T-cell (primary cell): ENCODE measurements at regions not wholly inside any gene's neighbourhood (a gene's known extent, or its start where the extent isn't known, plus 50 kb on each side); places are given as distances from the start of the nearest gene placed in this dataset.

Experiments used
- ATAC-seq, 4 experiments: fragments of 200-7000 bp in 3 of 4; fragments of 150-1000 bp in 1 of 4; cut with Tn5 transposase; replicated peaks in 1 of 4; 1 replicate in 3 of 4; 2 replicates in 1 of 4; pipeline ENCODE4 v1.10.0; 2021; ENCODE audit warnings: moderate library complexity in 3 of 4, mild to moderate bottlenecking in 2 of 4, moderate number of reproducible peaks in 1 of 4
- CTCF ChIA-PET, 2 donors: fragments of 300-600 bp; sonication (Branson Sonifier 250); formaldehyde crosslinking; loops; one replicate each; lab custom pipeline; 2022; ENCODE audit warnings: antibody characterized with exemption in 2 of 2; lab: Charles Lee
- POLR2A ChIA-PET, 2 donors: fragments of 300-600 bp; sonication (Branson Sonifier 250); formaldehyde crosslinking; loops; one replicate each; lab custom pipeline; 2022; ENCODE audit warnings: antibody characterized with exemption in 2 of 2; lab: Charles Lee
- DNase-seq, 35 experiments: peaks; one replicate each; pipeline versions ENCODE4 v3.0.0 to v3.0.0-alpha.2; 2013 to 2023
- H3K27ac ChIP-seq: one replicate; pipeline ENCODE4 v1.5.1; 2013; ENCODE audit warnings: low read length
- H3K27me3 ChIP-seq, 2 experiments: replicated peaks in 1 of 2; 1 replicate in 1 of 2; 2 replicates in 1 of 2; pipeline versions ENCODE4 v1.6.1 to v1.7.0; 2013; ENCODE audit warnings: low read length in 1 of 2, mixed read lengths in 1 of 2; ENCODE audit not compliant: control insufficient read depth in 2 of 2, insufficient read depth in 2 of 2; ENCODE audit errors: extremely low read depth in 1 of 2
- H3K36me3 ChIP-seq, 2 donors: 1 replicate in 1 of 2; 2 replicates in 1 of 2; pipeline versions ENCODE4 v1.6.1 to v1.7.0; 2013; ENCODE audit warnings: low read length in 1 of 2; ENCODE audit not compliant: control insufficient read depth in 2 of 2, insufficient read depth in 1 of 2; ENCODE audit errors: extremely low read depth in 1 of 2
- H3K4me1 ChIP-seq, 2 experiments: 1 replicate in 1 of 2; 2 replicates in 1 of 2; pipeline versions ENCODE4 v1.6.1 to v1.7.0; 2013; ENCODE audit warnings: low read length in 2 of 2, mixed read lengths in 1 of 2; ENCODE audit not compliant: insufficient read depth in 2 of 2, control insufficient read depth in 1 of 2; ENCODE audit errors: extremely low read depth in 1 of 2
- H3K4me3 ChIP-seq, 2 donors: 1 replicate in 1 of 2; 2 replicates in 1 of 2; pipeline versions ENCODE4 v1.5.1 to v1.7.0; 2013; ENCODE audit warnings: mild to moderate bottlenecking in 2 of 2, low read length in 1 of 2, moderate library complexity in 1 of 2; ENCODE audit not compliant: control insufficient read depth in 1 of 2; ENCODE audit errors: extremely low read depth in 1 of 2
- H3K9me3 ChIP-seq: 2 replicates; pipeline ENCODE4 v1.7.0; 2013
- H3K27ac Mint-ChIP-seq, 2 donors: one replicate each; pipeline ENCODE4 v1.8.0; 2020 to 2021; ENCODE audit warnings: mild to moderate bottlenecking in 2 of 2, mixed read lengths in 2 of 2
- H3K27me3 Mint-ChIP-seq, 2 donors: one replicate each; pipeline ENCODE4 v1.8.0; 2021 to 2022; ENCODE audit warnings: mixed read lengths in 2 of 2
- H3K36me3 Mint-ChIP-seq: one replicate; pipeline ENCODE4 v1.8.0; 2021; ENCODE audit warnings: mixed read lengths
- H3K4me1 Mint-ChIP-seq, 3 donors: one replicate each; pipeline ENCODE4 v1.8.0; 2020 to 2022; ENCODE audit warnings: mixed read lengths in 3 of 3, mild to moderate bottlenecking in 1 of 3
- H3K4me3 Mint-ChIP-seq, 3 donors: one replicate each; pipeline ENCODE4 v1.8.0; 2020 to 2022; ENCODE audit warnings: mild to moderate bottlenecking in 3 of 3, mixed read lengths in 3 of 3, moderate library complexity in 3 of 3
- H3K9me3 Mint-ChIP-seq, 3 donors: one replicate each; pipeline ENCODE4 v1.8.0; 2020 to 2022; ENCODE audit warnings: mixed read lengths in 3 of 3
- WGBS: methylation state at CpG from one replicate; pipeline ENCODE4 v1.1.5; 2013; ENCODE audit warnings: missing lambda C conversion rate; ENCODE audit not compliant: insufficient coverage; 5-methylcytosine and 5-hydroxymethylcytosine counted together

DNA sequence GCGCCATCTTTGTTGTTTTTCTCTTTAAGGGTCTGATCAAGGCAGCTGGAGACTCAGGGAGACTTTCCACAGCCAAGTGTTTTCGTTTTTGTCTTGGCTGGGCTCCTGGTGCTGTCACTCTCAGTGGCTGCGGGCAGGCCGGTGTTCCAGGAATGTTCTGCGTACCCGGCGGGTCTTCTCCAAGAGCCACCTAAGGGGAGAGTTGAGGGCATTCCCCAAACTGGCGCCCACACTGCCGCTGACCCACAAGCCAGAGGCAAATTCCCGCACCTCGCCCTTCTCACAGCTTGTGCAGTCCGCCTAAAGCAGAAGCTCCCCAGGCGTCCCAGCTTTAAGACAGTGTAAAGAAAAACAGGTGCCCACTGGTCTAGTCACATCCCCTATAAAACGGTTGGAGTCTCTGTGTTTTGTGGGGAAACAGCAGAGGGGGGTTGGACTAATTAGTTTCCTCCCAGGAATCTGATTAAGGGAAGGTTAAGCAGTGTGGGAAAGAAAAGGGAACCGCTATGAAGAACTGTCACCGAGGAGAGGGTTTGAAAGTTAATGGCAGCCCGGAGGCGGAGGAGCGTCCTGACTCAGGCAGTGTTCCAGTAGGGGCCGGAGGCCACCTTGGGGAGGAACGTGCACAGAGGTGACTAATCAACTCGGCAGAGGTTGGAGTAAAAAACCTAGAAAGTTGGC, 224.5 kb downstream of the SLC4A3 start:
- no peaks in the 10 kb centered on the region for H3K36me3 ChIP-seq
- POLR2A ChIA-PET: no interaction called here
- DNase-seq (no peak), ATAC-seq (no peak)
- Mint-ChIP-seq H3K9me3 (peaks cover 0 to 2% (median 0%) of the 10 kb centered on the region in 3 donors), H3K27me3 (peaks cover 16 to 21% of the 10 kb centered on the region in 2 donors), H3K4me3 (no peak overlapping the region), H3K4me1 (no peaks in the 10 kb centered on the region), H3K36me3 (no peaks in the 10 kb centered on the region), H3K27ac (no peak overlapping the region)
- H3K27ac ChIP-seq: no peak overlapping the region
- H3K27me3 ChIP-seq: peaks cover 0 to 7% of the 10 kb centered on the region in 2 experiments
- no peaks in the 10 kb centered on the region for H3K4me1 ChIP-seq
- CTCF ChIA-PET: interaction anchor here in 1 of 2 donors (0.6 kb wide), 1 partner anchor 19 kb away, joined by 3 read pairs; no protein-coding TSS in a partner anchor
- no peak overlapping the region for H3K4me3 ChIP-seq
- 49% methylated on average over 19 of the region's 22 CpGs for WGBS
- no peaks in the 10 kb centered on the region for H3K9me3 ChIP-seq

DNA sequence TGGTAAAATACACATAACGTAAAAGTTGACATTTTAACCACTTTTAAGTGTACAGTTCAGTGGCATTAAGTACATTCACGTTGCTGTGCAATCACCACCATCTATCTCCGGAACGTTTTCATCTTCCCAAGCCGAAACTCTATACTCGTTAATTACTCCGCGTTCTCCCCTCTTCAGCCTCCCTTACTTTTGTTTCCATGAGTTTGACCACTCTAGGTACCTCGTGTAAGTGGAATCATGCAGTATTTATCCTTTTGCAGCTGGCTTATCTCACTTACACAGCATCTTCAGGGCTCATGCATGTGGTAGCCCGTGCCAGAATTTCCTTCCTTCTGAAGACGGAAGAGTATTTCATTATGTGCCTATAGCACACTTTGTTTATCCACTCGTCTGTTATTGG, 225.2 kb downstream of the SLC4A3 start:
- no peaks in the 10 kb centered on the region for H3K4me1 ChIP-seq
- Mint-ChIP-seq H3K4me3 (no peak overlapping the region), H3K27me3 (peaks cover 16 to 21% of the 10 kb centered on the region in 2 donors), H3K9me3 (no peaks in the 10 kb centered on the region), H3K4me1 (no peaks in the 10 kb centered on the region), H3K36me3 (no peaks in the 10 kb centered on the region), H3K27ac (no peak overlapping the region)
- WGBS: 83% methylated on average over 3 of the region's 12 CpGs
- ChIA-PET POLR2A (no interaction called here), CTCF (no interaction called here)
- DNase-seq (no peak), ATAC-seq (no peak)
- H3K27me3 ChIP-seq: peaks cover 0 to 7% of the 10 kb centered on the region in 2 experiments
- no peak overlapping the region for H3K27ac ChIP-seq
- H3K36me3 ChIP-seq: no peaks in the 10 kb centered on the region
- H3K9me3 ChIP-seq: no peaks in the 10 kb centered on the region
- H3K4me3 ChIP-seq: no peak overlapping the region

DNA sequence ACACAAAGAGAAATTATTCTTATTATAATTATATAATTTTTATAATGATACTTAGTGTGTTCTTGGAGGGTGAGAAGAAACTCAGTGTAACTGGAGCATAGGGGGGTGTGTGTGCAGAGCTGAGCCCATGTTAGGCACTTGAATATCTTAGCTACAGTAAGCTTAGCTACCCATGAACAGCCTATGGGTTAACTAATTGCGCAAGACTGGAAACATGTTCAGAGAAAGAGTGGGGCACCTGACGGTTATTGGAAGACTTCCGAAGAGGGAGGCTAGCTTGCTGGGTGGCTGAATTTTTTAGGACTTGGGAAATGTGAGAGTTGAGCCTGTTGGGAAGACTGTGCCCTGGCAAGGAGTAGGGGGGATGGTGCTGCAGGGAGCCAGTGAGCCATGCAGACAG, 229.2 kb downstream of the SLC4A3 start:
- ChIA-PET CTCF (no interaction called here), POLR2A (no interaction called here)
- H3K27me3 Mint-ChIP-seq: peaks cover 11 to 19% of the 10 kb centered on the region in 2 donors
- ATAC-seq: no peak
- H3K4me1 ChIP-seq: no peaks in the 10 kb centered on the region
- H3K4me3 ChIP-seq: no peak overlapping the region
- no peaks in the 10 kb centered on the region for H3K36me3 ChIP-seq
- H3K27me3 ChIP-seq: peaks cover 0 to 3% of the 10 kb centered on the region in 2 experiments
- no peaks in the 10 kb centered on the region for H3K9me3 Mint-ChIP-seq
- H3K36me3 Mint-ChIP-seq: no peaks in the 10 kb centered on the region
- no peaks in the 10 kb centered on the region for H3K9me3 ChIP-seq
- H3K27ac Mint-ChIP-seq: no peak overlapping the region
- DNase-seq: no peak
- no peaks in the 10 kb centered on the region for H3K4me1 Mint-ChIP-seq
- 65% methylated on average over 3 of the region's 3 CpGs for WGBS
- H3K27ac ChIP-seq: no peak overlapping the region
- no peak overlapping the region for H3K4me3 Mint-ChIP-seq

DNA sequence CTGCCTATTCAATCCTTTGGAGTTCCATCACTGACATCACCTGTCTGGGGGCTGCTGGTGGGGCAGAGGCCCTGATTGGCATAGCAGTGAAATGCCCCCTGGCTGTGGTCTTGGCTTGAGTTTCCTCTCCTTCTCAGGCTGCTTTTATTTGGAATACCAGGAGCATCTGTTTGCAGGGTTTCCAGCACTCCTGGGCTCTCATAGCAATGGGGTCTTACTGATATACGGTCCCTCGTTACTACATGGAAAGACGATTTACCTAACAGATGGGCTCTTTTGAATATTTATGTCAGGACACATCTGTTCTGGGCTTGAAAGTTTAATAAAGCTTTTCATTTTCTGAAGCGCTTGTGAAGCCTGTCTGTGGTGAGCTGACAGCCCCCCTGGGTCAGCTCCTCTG, 230.3 kb downstream of the SLC4A3 start:
- Histone ChIP-seq H3K9me3 (no peaks in the 10 kb centered on the region), H3K36me3 (no peaks in the 10 kb centered on the region), H3K4me1 (no peaks in the 10 kb centered on the region), H3K27ac (no peak overlapping the region), H3K27me3 (peaks cover 0 to 3% of the 10 kb centered on the region in 2 experiments), H3K4me3 (no peak overlapping the region)
- Mint-ChIP-seq H3K36me3 (no peaks in the 10 kb centered on the region), H3K4me1 (no peaks in the 10 kb centered on the region), H3K27me3 (peaks cover 11 to 19% of the 10 kb centered on the region in 2 donors), H3K9me3 (no peaks in the 10 kb centered on the region), H3K27ac (no peak overlapping the region), H3K4me3 (no peak overlapping the region)
- no peak for DNase-seq
- no peak for ATAC-seq
- no CpG with 5 or more reads among the region's 4 CpGs for WGBS
- ChIA-PET CTCF (no interaction called here), POLR2A (no interaction called here)

DNA sequence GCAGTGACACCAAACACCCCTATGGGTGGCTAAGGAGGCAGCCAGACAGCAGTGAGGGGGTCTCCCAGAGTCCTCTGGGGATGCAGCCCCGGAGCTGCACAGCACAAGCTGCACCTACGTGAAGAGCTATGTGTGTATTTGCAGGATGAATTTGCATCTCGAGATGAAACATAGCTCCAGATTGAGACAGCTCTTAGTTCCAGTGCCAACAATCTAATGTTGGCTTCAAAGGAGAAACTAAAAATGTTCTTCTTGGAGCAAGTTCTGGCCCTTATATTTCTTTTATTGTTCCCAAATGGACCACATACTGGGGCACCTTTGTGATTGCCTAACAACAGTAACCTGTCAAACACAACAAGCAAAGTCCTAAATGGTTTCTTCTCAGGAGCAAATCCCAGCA, 233.9 kb downstream of the SLC4A3 start:
- H3K4me1 ChIP-seq: no peaks in the 10 kb centered on the region
- ATAC-seq (no peak), DNase-seq (no peak)
- no peaks in the 10 kb centered on the region for H3K4me1 Mint-ChIP-seq
- H3K36me3 Mint-ChIP-seq: no peaks in the 10 kb centered on the region
- H3K27me3 Mint-ChIP-seq: peaks cover 2 to 3% of the 10 kb centered on the region in 2 donors
- CTCF ChIA-PET: no interaction called here
- 90% methylated on average over 2 of the region's 3 CpGs for WGBS
- no peak overlapping the region for H3K4me3 ChIP-seq
- peaks cover 0 to 3% (median 0%) of the 10 kb centered on the region in 3 donors for H3K9me3 Mint-ChIP-seq
- H3K9me3 ChIP-seq: no peaks in the 10 kb centered on the region
- H3K27ac ChIP-seq: no peak overlapping the region
- H3K27me3 ChIP-seq: no peaks in the 10 kb centered on the region
- H3K36me3 ChIP-seq: no peaks in the 10 kb centered on the region
- POLR2A ChIA-PET: no interaction called here
- H3K27ac Mint-ChIP-seq: no peak overlapping the region
- H3K4me3 Mint-ChIP-seq: no peak overlapping the region

DNA sequence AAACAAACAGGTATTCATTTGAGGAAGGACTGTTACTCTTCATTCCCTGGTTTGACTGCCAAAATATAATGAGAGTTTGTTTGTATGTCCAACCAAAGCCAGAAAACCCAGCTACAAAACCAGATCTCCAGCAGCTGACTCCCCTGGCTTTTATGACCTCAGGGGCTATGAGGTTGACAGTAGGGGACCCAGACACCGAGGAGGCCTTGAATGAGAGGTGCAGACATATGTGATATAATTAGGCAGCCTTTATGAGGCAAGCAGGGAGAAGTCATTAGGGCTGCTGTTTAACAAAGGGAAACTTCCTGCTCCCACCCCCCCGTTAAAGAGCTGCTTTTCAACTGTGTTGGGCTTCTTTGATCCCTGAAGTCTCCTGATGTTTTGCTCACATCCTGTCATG, 236.7 kb downstream of the SLC4A3 start:
- Histone ChIP-seq H3K4me3 (no peak overlapping the region), H3K27me3 (no peaks in the 10 kb centered on the region), H3K27ac (no peak overlapping the region), H3K9me3 (no peaks in the 10 kb centered on the region), H3K4me1 (no peaks in the 10 kb centered on the region), H3K36me3 (no peaks in the 10 kb centered on the region)
- DNase-seq: no peak
- H3K4me1 Mint-ChIP-seq: no peaks in the 10 kb centered on the region
- no peak overlapping the region for H3K4me3 Mint-ChIP-seq
- H3K27me3 Mint-ChIP-seq: peaks cover 3 to 5% of the 10 kb centered on the region in 2 donors
- ChIA-PET CTCF (no interaction called here), POLR2A (interaction anchor here in 1 of 2 donors (0.6 kb wide), 1 partner anchor 524 kb away, joined by 3 read pairs; no protein-coding TSS in a partner anchor)
- no peaks in the 10 kb centered on the region for H3K36me3 Mint-ChIP-seq
- no peak overlapping the region for H3K27ac Mint-ChIP-seq
- no peak for ATAC-seq
- 80% methylated on average over 1 of the region's 2 CpGs for WGBS
- peaks cover 0 to 3% (median 0%) of the 10 kb centered on the region in 3 donors for H3K9me3 Mint-ChIP-seq
